Parathyroid adenoma (tissue), 2 donors: ENCODE measurements at regions not wholly inside any gene's neighbourhood (a gene's known extent, or its start where the extent isn't known, plus 50 kb on each side); places are given as distances from the start of the nearest gene placed in this dataset.

Experiments used
- H2AFZ ChIP-seq: fragments of 300-600 bp; sonication (generic); one replicate; pipeline ENCODE4 v1.7.0; 2017; ENCODE audit warnings: antibody characterized with exemption, mild to moderate bottlenecking
- H3K27ac ChIP-seq: fragments of 300-600 bp; sonication (generic); one replicate; pipeline ENCODE4 v1.7.0; 2017
- H3K27me3 ChIP-seq: fragments of 300-600 bp; sonication (generic); one replicate; pipeline ENCODE4 v1.7.0; 2017; ENCODE audit warnings: low read length; ENCODE audit not compliant: control insufficient read depth, insufficient read depth
- H3K36me3 ChIP-seq: fragments of 300-600 bp; sonication (generic); one replicate; pipeline ENCODE4 v1.7.0; 2017; ENCODE audit warnings: low read length; ENCODE audit not compliant: control insufficient read depth, insufficient read depth
- H3K4me1 ChIP-seq: fragments of 300-600 bp; sonication (generic); one replicate; pipeline ENCODE4 v1.7.0; 2017; ENCODE audit warnings: control low read depth
- H3K4me2 ChIP-seq: fragments of 300-600 bp; sonication (generic); one replicate; pipeline ENCODE4 v1.7.0; 2017; ENCODE audit warnings: low read length
- H3K4me3 ChIP-seq: fragments of 300-600 bp; sonication (generic); one replicate; pipeline ENCODE4 v1.7.0; 2017; ENCODE audit warnings: low read depth, low read length
- H3K79me2 ChIP-seq: fragments of 300-600 bp; sonication (generic); one replicate; pipeline ENCODE4 v1.7.0; 2017; ENCODE audit warnings: control low read depth
- H3K9ac ChIP-seq: fragments of 300-600 bp; sonication (generic); one replicate; pipeline ENCODE4 v1.7.0; 2017; ENCODE audit warnings: mild to moderate bottlenecking
- H3K9me3 ChIP-seq: fragments of 300-600 bp; sonication (generic); one replicate; pipeline ENCODE4 v1.7.0; 2017; ENCODE audit warnings: low read length; ENCODE audit not compliant: control insufficient read depth
- CTCF ChIP-seq: fragments of 300-600 bp; sonication (generic); IDR thresholded peaks from one replicate; pipeline ENCODE4 v1.7.0; 2017; ENCODE audit warnings: antibody characterized with exemption, mild to moderate bottlenecking
- donor health status: primary hyperparathyroidism.

DNA sequence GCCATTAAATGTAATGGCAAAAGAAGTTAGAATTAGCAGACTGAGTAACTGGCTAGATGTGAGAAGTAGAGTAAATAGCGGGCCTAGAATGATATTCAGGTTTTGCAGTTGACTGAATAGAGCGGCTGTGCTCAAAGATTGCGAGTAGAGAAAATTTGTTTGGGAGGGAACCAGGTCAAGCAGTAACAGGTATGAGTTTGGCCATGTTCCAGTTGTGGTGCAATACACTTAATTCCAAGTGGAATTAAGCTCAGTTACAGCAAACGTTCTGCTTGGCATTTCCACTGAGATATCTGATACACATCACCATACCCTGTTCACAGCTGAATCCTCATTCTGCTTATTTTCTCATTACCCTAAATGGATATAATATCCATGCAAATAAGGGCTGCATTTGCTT is 1382.9 kb downstream of the MRPL39 start:
- no peak overlapping the region for H2AFZ ChIP-seq
- H3K9ac ChIP-seq, result no peak overlapping the region
- TF ChIP-seq CTCF, result no peak
- no peaks in the 10 kb centered on the region for H3K4me1 ChIP-seq
- no peak overlapping the region for H3K27ac ChIP-seq
- H3K4me3 ChIP-seq, result no peak overlapping the region
- no peaks in the 10 kb centered on the region for H3K27me3 ChIP-seq
- no peaks in the 10 kb centered on the region for H3K79me2 ChIP-seq
- H3K4me2 ChIP-seq, result no peak overlapping the region
- H3K36me3 ChIP-seq, result no peaks in the 10 kb centered on the region
- no peaks in the 10 kb centered on the region for H3K9me3 ChIP-seq

DNA sequence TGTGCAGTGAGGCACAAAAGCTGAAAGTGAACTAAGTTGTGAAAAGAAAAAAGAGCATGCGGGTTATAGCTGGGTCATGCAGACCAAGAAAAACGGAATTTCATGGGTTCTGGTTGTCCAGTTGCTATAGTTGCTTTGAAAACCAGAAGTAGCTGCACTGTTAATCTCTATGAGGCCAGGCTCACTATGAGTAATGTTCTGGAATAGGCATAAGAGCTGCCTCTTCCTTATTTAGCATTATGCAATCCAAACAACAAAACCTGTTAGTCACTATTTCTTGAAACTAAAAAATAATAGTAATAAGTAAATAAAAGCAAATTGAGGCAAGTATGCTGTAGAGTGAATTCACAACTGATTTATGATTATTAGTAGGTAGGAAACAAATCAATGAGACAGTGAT is 1383.7 kb downstream of the MRPL39 start:
- no peak overlapping the region for H3K4me3 ChIP-seq
- TF ChIP-seq CTCF, result no peak
- no peaks in the 10 kb centered on the region for H3K4me1 ChIP-seq
- no peak overlapping the region for H3K27ac ChIP-seq
- no peaks in the 10 kb centered on the region for H3K79me2 ChIP-seq
- H3K36me3 ChIP-seq, result no peaks in the 10 kb centered on the region
- H3K4me2 ChIP-seq, result no peak overlapping the region
- no peaks in the 10 kb centered on the region for H3K9me3 ChIP-seq
- H2AFZ ChIP-seq, result no peak overlapping the region
- H3K9ac ChIP-seq, result no peak overlapping the region
- no peaks in the 10 kb centered on the region for H3K27me3 ChIP-seq

DNA sequence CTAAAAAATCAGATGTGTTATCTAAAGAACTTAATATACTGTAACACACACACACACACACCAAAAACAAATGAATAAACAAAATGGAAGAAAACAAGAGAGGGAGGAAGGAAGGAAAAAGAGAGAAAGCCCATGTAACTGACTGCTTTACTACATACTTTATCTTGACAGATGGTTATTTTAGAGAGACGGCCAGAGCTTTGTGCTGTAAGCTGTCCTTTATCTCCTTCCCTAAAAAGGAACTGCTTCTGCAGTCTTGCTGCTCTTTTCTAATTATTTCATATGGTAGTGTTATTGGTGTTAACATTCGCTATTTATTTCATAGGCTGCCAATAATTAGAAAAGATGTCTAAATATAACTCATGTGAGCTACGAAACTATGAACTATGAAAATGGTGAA is 1384.6 kb downstream of the MRPL39 start:
- Histone ChIP-seq H3K79me2 (no peaks in the 10 kb centered on the region), H3K4me3 (no peak overlapping the region), H3K9me3 (no peaks in the 10 kb centered on the region), H2AFZ (no peak overlapping the region), H3K36me3 (no peaks in the 10 kb centered on the region), H3K27ac (no peak overlapping the region), H3K4me1 (no peaks in the 10 kb centered on the region), H3K9ac (no peak overlapping the region), H3K27me3 (no peaks in the 10 kb centered on the region), H3K4me2 (no peak overlapping the region)
- no peak for TF ChIP-seq CTCF

- no peaks in the 10 kb centered on the region for H3K9me3 ChIP-seq
- no peak overlapping the region for H3K27ac ChIP-seq
- TF ChIP-seq CTCF, result no peak
- H3K9ac ChIP-seq, result no peak overlapping the region
- no peaks in the 10 kb centered on the region for H3K27me3 ChIP-seq
- no peak overlapping the region for H2AFZ ChIP-seq
- no peaks in the 10 kb centered on the region for H3K79me2 ChIP-seq
- no peaks in the 10 kb centered on the region for H3K36me3 ChIP-seq
- H3K4me2 ChIP-seq, result no peak overlapping the region
- no peak overlapping the region for H3K4me3 ChIP-seq
- H3K4me1 ChIP-seq, result no peaks in the 10 kb centered on the region
Observed at GRCh38 chr21:24220446-24220845, 1386.8 kb downstream of the MRPL39 start.

GRCh38 chr21:24217151-24217550 is 1390.1 kb downstream of the MRPL39 start:
- Histone ChIP-seq H3K9ac (no peak overlapping the region), H3K79me2 (no peaks in the 10 kb centered on the region), H3K4me1 (no peaks in the 10 kb centered on the region), H3K36me3 (no peaks in the 10 kb centered on the region), H3K4me3 (no peak overlapping the region), H3K4me2 (no peak overlapping the region), H3K9me3 (no peaks in the 10 kb centered on the region), H3K27me3 (no peaks in the 10 kb centered on the region), H2AFZ (no peak overlapping the region), H3K27ac (no peak overlapping the region)
- TF ChIP-seq CTCF, result no peak
